Spleen (tissue), 7 donors: ENCODE measurements at regions not wholly inside any gene's neighbourhood (a gene's known extent, or its start where the extent isn't known, plus 50 kb on each side); places are given as distances from the start of the nearest gene placed in this dataset.

Experiments used
- POLR2A ChIP-seq, 3 donors: fragments of 450-650 bp; IDR thresholded peaks; one replicate each; pipeline ENCODE4 v1.5.1; 2017; ENCODE audit warnings: antibody characterized with exemption in 3 of 3, mild to moderate bottlenecking in 1 of 3
- TF ChIP-seq, protein P1 (sequence below), 11 experiments: fragments of 200-600 bp in 7 of 11; fragments of 450-650 bp in 4 of 11; sonication (generic) in 4 of 11; IDR thresholded peaks in 8 of 11; conservative IDR thresholded peaks in 3 of 11; 1 replicate in 7 of 11; 2 replicates in 4 of 11; pipeline versions ENCODE4 v1.4.0 to v1.8.0; 2016 to 2021; ENCODE audit warnings: antibody characterized with exemption in 11 of 11, inconsistent platforms in 4 of 11, mild to moderate bottlenecking in 1 of 11
- donor health status: DM: no; HTN: no; CAD: no; lungs with moderate emphysema.
- donor health status: DM: no; HTN: no; CAD: no.
- donor health status: DM: no; HTN: no; CAD: no.

DNA sequence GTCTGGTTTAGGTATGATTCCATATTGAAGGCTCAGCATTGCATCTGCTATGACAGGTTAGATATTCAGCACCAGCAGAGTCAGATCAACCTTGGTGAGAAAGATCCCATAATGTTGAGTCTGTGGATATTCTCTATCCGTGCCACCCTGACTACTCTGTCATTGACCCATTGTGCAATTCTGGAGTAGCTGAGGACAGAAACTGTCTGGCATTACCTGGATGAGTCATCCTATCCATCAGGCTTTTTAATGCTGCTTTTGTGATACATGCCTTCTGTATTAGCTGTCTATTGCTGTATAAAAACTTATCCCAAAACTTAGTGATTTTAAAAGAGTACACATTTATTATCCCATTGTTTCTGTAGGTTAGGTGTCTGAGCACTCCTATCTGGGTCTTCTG is 189.1 kb upstream of the FAT3 start:
- no peak for TF ChIP-seq POLR2A (IDR thresholded peaks at IDR 0.05)
- TF ChIP-seq, protein P1, sequence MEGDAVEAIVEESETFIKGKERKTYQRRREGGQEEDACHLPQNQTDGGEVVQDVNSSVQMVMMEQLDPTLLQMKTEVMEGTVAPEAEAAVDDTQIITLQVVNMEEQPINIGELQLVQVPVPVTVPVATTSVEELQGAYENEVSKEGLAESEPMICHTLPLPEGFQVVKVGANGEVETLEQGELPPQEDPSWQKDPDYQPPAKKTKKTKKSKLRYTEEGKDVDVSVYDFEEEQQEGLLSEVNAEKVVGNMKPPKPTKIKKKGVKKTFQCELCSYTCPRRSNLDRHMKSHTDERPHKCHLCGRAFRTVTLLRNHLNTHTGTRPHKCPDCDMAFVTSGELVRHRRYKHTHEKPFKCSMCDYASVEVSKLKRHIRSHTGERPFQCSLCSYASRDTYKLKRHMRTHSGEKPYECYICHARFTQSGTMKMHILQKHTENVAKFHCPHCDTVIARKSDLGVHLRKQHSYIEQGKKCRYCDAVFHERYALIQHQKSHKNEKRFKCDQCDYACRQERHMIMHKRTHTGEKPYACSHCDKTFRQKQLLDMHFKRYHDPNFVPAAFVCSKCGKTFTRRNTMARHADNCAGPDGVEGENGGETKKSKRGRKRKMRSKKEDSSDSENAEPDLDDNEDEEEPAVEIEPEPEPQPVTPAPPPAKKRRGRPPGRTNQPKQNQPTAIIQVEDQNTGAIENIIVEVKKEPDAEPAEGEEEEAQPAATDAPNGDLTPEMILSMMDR (IDR thresholded peaks at IDR 0.05 in 8 of 11, conservative IDR thresholded peaks at IDR 0.05 in 3 of 11): no peak
